HEK293 (cell line): ENCODE measurements at regions not wholly inside any gene's neighbourhood (a gene's known extent, or its start where the extent isn't known, plus 50 kb on each side); places are given as distances from the start of the nearest gene placed in this dataset.

Experiments
- ZNF140 ChIP-seq: fragments of 450-650 bp; formaldehyde crosslinking; IDR thresholded peaks from 2 replicates; pipeline ENCODE4 v1.5.1; 2016; ENCODE audit warnings: missing biosample characterization, missing genetic modification characterization
- ZNF426 ChIP-seq: fragments of 450-650 bp; formaldehyde crosslinking; IDR thresholded peaks from 2 replicates; pipeline ENCODE4 v1.5.1; 2017; ENCODE audit warnings: missing biosample characterization, missing genetic modification characterization, mild to moderate bottlenecking, inconsistent platforms, moderate library complexity
- ZNF433 ChIP-seq: fragments of 450-650 bp; formaldehyde crosslinking; IDR thresholded peaks from 2 replicates; pipeline ENCODE4 v1.5.1; 2016; ENCODE audit warnings: missing biosample characterization, missing genetic modification characterization, low read depth
- TF ChIP-seq, protein P1 (sequence below): fragments of 450-650 bp; formaldehyde crosslinking; IDR thresholded peaks from 2 replicates; pipeline ENCODE4 v1.5.1; 2016; ENCODE audit warnings: missing biosample characterization, missing genetic modification characterization
- TF ChIP-seq, protein P2 (sequence below): fragments of 450-650 bp; formaldehyde crosslinking; conservative IDR thresholded peaks from 2 replicates; pipeline ENCODE4 v1.5.1; 2016; ENCODE audit warnings: low read depth, missing biosample characterization, missing genetic modification characterization

DNA sequence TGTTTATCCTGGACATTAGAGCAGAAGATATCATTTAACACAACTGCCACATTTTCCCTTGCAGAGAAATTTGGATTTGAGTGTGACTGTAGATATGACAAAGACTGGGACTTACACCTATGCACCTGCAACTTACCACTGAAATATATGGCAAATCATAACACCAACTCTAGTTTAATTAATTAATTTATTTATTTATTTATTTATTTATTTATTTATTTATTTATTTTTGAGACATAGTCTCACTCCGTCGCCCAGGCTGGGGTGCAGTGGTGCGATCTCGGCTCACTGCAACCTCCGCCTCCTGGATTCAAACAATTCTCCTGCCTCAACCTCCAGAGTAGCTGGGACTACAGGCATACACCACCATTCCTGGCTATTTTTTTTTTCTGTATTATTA lies 50.4 kb upstream of the TBX22 start (continued):
- TF ChIP-seq, protein P1, sequence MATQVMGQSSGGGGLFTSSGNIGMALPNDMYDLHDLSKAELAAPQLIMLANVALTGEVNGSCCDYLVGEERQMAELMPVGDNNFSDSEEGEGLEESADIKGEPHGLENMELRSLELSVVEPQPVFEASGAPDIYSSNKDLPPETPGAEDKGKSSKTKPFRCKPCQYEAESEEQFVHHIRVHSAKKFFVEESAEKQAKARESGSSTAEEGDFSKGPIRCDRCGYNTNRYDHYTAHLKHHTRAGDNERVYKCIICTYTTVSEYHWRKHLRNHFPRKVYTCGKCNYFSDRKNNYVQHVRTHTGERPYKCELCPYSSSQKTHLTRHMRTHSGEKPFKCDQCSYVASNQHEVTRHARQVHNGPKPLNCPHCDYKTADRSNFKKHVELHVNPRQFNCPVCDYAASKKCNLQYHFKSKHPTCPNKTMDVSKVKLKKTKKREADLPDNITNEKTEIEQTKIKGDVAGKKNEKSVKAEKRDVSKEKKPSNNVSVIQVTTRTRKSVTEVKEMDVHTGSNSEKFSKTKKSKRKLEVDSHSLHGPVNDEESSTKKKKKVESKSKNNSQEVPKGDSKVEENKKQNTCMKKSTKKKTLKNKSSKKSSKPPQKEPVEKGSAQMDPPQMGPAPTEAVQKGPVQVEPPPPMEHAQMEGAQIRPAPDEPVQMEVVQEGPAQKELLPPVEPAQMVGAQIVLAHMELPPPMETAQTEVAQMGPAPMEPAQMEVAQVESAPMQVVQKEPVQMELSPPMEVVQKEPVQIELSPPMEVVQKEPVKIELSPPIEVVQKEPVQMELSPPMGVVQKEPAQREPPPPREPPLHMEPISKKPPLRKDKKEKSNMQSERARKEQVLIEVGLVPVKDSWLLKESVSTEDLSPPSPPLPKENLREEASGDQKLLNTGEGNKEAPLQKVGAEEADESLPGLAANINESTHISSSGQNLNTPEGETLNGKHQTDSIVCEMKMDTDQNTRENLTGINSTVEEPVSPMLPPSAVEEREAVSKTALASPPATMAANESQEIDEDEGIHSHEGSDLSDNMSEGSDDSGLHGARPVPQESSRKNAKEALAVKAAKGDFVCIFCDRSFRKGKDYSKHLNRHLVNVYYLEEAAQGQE: 0 out of 2 replicates have a peak, but pooled peaks have one; percentile 31
- TF ChIP-seq, protein P2, sequence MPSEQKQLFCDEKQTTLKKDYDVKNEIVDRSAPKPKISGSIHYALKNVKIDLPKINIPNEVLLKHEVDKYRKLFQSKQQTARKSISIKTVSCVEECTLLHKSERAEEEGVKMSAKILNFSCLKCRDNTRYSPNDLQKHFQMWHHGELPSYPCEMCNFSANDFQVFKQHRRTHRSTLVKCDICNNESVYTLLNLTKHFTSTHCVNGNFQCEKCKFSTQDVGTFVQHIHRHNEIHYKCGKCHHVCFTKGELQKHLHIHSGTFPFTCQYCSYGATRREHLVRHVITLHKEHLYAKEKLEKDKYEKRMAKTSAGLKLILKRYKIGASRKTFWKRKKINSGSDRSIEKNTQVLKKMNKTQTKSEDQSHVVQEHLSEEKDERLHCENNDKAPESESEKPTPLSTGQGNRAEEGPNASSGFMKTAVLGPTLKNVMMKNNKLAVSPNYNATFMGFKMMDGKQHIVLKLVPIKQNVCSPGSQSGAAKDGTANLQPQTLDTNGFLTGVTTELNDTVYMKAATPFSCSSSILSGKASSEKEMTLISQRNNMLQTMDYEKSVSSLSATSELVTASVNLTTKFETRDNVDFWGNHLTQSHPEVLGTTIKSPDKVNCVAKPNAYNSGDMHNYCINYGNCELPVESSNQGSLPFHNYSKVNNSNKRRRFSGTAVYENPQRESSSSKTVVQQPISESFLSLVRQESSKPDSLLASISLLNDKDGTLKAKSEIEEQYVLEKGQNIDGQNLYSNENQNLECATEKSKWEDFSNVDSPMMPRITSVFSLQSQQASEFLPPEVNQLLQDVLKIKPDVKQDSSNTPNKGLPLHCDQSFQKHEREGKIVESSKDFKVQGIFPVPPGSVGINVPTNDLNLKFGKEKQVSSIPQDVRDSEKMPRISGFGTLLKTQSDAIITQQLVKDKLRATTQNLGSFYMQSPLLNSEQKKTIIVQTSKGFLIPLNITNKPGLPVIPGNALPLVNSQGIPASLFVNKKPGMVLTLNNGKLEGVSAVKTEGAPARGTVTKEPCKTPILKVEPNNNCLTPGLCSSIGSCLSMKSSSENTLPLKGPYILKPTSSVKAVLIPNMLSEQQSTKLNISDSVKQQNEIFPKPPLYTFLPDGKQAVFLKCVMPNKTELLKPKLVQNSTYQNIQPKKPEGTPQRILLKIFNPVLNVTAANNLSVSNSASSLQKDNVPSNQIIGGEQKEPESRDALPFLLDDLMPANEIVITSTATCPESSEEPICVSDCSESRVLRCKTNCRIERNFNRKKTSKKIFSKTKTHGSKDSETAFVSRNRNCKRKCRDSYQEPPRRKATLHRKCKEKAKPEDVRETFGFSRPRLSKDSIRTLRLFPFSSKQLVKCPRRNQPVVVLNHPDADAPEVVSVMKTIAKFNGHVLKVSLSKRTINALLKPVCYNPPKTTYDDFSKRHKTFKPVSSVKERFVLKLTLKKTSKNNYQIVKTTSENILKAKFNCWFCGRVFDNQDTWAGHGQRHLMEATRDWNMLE (tag by site-specific recombination): peak; percentile 67
- peak; percentile 66; the same call in 1 of the 2 replicates for TF ChIP-seq ZNF140 (tag by site-specific recombination)
- 0 out of 2 replicates have a peak, but pooled peaks have one; percentile 41 for TF ChIP-seq ZNF433 (tag by site-specific recombination)
- TF ChIP-seq ZNF426: peak; percentile 63
